SK-N-MC (cell line): ENCODE measurements at regions not wholly inside any gene's neighbourhood (a gene's known extent, or its start where the extent isn't known, plus 50 kb on each side); places are given as distances from the start of the nearest gene placed in this dataset.

Experiments used
- EZH2 ChIP-seq: fragments of 200-600 bp; sonication (generic); IDR thresholded peaks from one replicate; pipeline ENCODE4 v1.6.1; 2017; ENCODE audit warnings: antibody characterized with exemption
- FOXP2 ChIP-seq: optimal IDR thresholded peaks from 2 replicates; pipeline ENCODE3; 2011; ENCODE audit warnings: mild to moderate bottlenecking, moderate library complexity; ENCODE audit not compliant: insufficient read depth; ENCODE audit errors: extremely low read length, control extremely low read depth
- POLR2AphosphoS5 ChIP-seq: IDR thresholded peaks from 2 replicates; pipeline ENCODE4 v1.6.1; 2012; ENCODE audit warnings: mild to moderate bottlenecking, low read depth, low read length, borderline replicate concordance

DNA sequence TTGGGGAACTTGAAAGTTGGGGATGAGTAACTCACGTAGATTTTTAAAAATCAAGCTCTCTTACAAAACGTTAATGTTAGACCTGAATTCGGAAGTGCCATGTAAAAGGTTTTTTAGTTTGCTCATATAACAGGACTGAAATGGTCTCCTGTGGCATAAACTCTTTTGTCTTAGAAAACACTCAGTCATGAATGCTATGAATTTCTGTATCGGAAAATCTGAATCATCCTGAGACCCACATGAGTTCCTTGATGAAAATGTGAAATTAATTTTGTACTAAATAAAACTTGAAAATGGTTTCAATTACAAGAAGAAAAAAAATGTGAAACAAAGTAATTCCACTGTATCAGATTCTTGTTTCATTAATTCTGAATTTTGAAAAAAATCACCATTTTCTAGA is 134.8 kb upstream of the BMPER start:
- TF ChIP-seq EZH2 (no peak), POLR2AphosphoS5 (no peak), FOXP2 (no peak)
